ENCODE measurements at regions not wholly inside any gene's neighbourhood (a gene's known extent, or its start where the extent isn't known, plus 50 kb on each side); places are given as distances from the start of the nearest gene placed in this dataset.

GRCh38 chr12:115394496-115395220 lies 710.7 kb upstream of the TBX3 start:
- no peak for TF ChIP-seq BACH2 (CRISPR knock-in tag; IDR thresholded peaks at IDR 0.05; ENCODE audit: borderline replicate concordance)
- no peak for TF ChIP-seq ZFP30 (CRISPR knock-in tag; IDR thresholded peaks at IDR 0.05)
- TF ChIP-seq RARB (CRISPR knock-in tag; IDR thresholded peaks at IDR 0.05), result no peak
- TF ChIP-seq TOX (CRISPR knock-in tag; IDR thresholded peaks at IDR 0.05; ENCODE audit: borderline replicate concordance), result no peak
- no peak for TF ChIP-seq SNAI2 (CRISPR knock-in tag; IDR thresholded peaks at IDR 0.05)
- TF ChIP-seq PATZ1 (CRISPR knock-in tag; IDR thresholded peaks at IDR 0.05; ENCODE audit: borderline replicate concordance), result no peak
- no peak for ATAC-seq

GRCh38 chr12:115388139-115388538 lies 704.2 kb upstream of the TBX3 start:
- TF ChIP-seq PATZ1 (CRISPR knock-in tag; IDR thresholded peaks at IDR 0.05; ENCODE audit: borderline replicate concordance), result no peak
- ATAC-seq, result no peak

- TF ChIP-seq PATZ1 (CRISPR knock-in tag; IDR thresholded peaks at IDR 0.05; ENCODE audit: borderline replicate concordance) (no peak), POU6F1 (CRISPR knock-in tag; IDR thresholded peaks at IDR 0.05; ENCODE audit: borderline replicate concordance, low read depth) (no peak), ZFP30 (CRISPR knock-in tag; IDR thresholded peaks at IDR 0.05) (no peak), ESRRG (CRISPR knock-in tag; IDR thresholded peaks at IDR 0.05) (no peak), CSRNP3 (CRISPR knock-in tag; IDR thresholded peaks at IDR 0.05) (no peak)
- ATAC-seq, result no peak
Measured at GRCh38 chr12:115387467-115387901, 703.5 kb upstream of the TBX3 start.

- TF ChIP-seq ZC3H10 (CRISPR knock-in tag; IDR thresholded peaks at IDR 0.05), result no peak
- no peak for TF ChIP-seq BACH2 (CRISPR knock-in tag; IDR thresholded peaks at IDR 0.05; ENCODE audit: borderline replicate concordance)
- no peak for TF ChIP-seq ZFP30 (CRISPR knock-in tag; IDR thresholded peaks at IDR 0.05)
- no peak for TF ChIP-seq SNAI2 (CRISPR knock-in tag; IDR thresholded peaks at IDR 0.05)
- no peak for TF ChIP-seq TOX (CRISPR knock-in tag; IDR thresholded peaks at IDR 0.05; ENCODE audit: borderline replicate concordance)
- TF ChIP-seq ZFP3 (CRISPR knock-in tag; IDR thresholded peaks at IDR 0.05), result no peak
- no peak for ATAC-seq
Measured at GRCh38 chr12:115386946-115387345, 703.0 kb upstream of the TBX3 start.

GRCh38 chr12:115385141-115385540 lies 701.2 kb upstream of the TBX3 start:
- ATAC-seq, result no peak

More at GRCh38 chr12:115385141-115385540, 701.2 kb upstream of the TBX3 start:
- TF ChIP-seq ZFP3 (CRISPR knock-in tag; IDR thresholded peaks at IDR 0.05), result no peak
- no peak for TF ChIP-seq ZC3H10 (CRISPR knock-in tag; IDR thresholded peaks at IDR 0.05)
- TF ChIP-seq SNAI2 (CRISPR knock-in tag; IDR thresholded peaks at IDR 0.05), result no peak
- TF ChIP-seq TCF4 (CRISPR knock-in tag; IDR thresholded peaks at IDR 0.05; ENCODE audit: borderline replicate concordance), result no peak
- no peak for TF ChIP-seq ZNF70 (CRISPR knock-in tag; IDR thresholded peaks at IDR 0.05)
- TF ChIP-seq PPARA (CRISPR knock-in tag; IDR thresholded peaks at IDR 0.05; ENCODE audit: borderline replicate concordance), result no peak
- no peak for TF ChIP-seq ZNF565 (CRISPR knock-in tag; conservative IDR thresholded peaks at IDR 0.05; ENCODE audit: low read depth)
- TF ChIP-seq PATZ1 (CRISPR knock-in tag; IDR thresholded peaks at IDR 0.05; ENCODE audit: borderline replicate concordance), result no peak
- no peak for TF ChIP-seq ZFP30 (CRISPR knock-in tag; IDR thresholded peaks at IDR 0.05)
- no peak for TF ChIP-seq ESRRG (CRISPR knock-in tag; IDR thresholded peaks at IDR 0.05)
- no peak for TF ChIP-seq ARNTL (CRISPR knock-in tag; IDR thresholded peaks at IDR 0.05; ENCODE audit: borderline replicate concordance, low read depth)
